ENCODE measurements at regions not wholly inside any gene's neighbourhood (a gene's known extent, or its start where the extent isn't known, plus 50 kb on each side); places are given as distances from the start of the nearest gene placed in this dataset.
"Not testable (repeated sequence)": the region's sequence is repeated elsewhere in the genome, so short reads cannot be mapped to it uniquely, and the experiment has no call there.

GRCh38 chr4:38330936-38331335, 333.1 kb upstream of the KLF3 start:
- ATAC-seq (ENCODE audit: low FRiP score) (no peak), DNase-seq (ENCODE audit: low spot score) (no peak)
- TF ChIP-seq, protein P1, sequence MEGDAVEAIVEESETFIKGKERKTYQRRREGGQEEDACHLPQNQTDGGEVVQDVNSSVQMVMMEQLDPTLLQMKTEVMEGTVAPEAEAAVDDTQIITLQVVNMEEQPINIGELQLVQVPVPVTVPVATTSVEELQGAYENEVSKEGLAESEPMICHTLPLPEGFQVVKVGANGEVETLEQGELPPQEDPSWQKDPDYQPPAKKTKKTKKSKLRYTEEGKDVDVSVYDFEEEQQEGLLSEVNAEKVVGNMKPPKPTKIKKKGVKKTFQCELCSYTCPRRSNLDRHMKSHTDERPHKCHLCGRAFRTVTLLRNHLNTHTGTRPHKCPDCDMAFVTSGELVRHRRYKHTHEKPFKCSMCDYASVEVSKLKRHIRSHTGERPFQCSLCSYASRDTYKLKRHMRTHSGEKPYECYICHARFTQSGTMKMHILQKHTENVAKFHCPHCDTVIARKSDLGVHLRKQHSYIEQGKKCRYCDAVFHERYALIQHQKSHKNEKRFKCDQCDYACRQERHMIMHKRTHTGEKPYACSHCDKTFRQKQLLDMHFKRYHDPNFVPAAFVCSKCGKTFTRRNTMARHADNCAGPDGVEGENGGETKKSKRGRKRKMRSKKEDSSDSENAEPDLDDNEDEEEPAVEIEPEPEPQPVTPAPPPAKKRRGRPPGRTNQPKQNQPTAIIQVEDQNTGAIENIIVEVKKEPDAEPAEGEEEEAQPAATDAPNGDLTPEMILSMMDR (IDR thresholded peaks at IDR 0.05), result no peak

GRCh38 chr4:38332699-38333098, 331.3 kb upstream of the KLF3 start:
- TF ChIP-seq, protein P1 (IDR thresholded peaks at IDR 0.05), result no peak
- no peak for ATAC-seq (ENCODE audit: low FRiP score)

GRCh38 chr4:38333219-38333618, 330.8 kb upstream of the KLF3 start:
- TF ChIP-seq, protein P1 (IDR thresholded peaks at IDR 0.05), result no peak
- no peak for DNase-seq (ENCODE audit: low spot score)
- no peak for ATAC-seq (ENCODE audit: low FRiP score)

More at GRCh38 chr4:38332699-38333098, 331.3 kb upstream of the KLF3 start:
- no peak for DNase-seq (ENCODE audit: low spot score)

GRCh38 chr4:38334791-38335190, 329.2 kb upstream of the KLF3 start:
- DNase-seq (ENCODE audit: low spot score) (no peak), ATAC-seq (ENCODE audit: low FRiP score) (no peak)
- TF ChIP-seq, protein P1 (IDR thresholded peaks at IDR 0.05), result no peak

GRCh38 chr4:38338939-38339338, 325.1 kb upstream of the KLF3 start:
- not testable (repeated sequence) for DNase-seq (ENCODE audit: low spot score); ATAC-seq (ENCODE audit: low FRiP score)

DNA sequence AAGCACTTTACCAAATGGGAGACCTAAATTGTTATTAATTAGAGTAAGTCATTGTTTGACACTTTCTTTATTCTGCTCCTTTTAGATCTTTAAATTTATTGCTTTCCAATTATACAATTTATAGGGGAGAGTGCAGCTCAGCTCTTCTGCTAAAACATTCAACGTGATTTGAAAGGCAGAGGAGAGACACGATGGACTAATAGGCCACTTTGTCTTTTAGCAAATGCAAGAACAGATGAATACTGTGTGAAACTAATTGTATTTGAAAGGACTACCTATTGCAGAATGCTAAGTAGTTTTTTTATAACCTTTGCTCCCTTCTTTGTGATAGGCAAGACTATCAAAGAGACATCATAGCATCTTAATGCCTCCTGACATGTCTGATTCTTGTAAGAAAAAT, 320.4 kb upstream of the KLF3 start:
- ATAC-seq (ENCODE audit: low FRiP score), result no peak
- TF ChIP-seq, protein P1 (IDR thresholded peaks at IDR 0.05), result no peak
- no peak for DNase-seq (ENCODE audit: low spot score)

- no peak for ATAC-seq (ENCODE audit: low FRiP score)
- TF ChIP-seq, protein P1 (IDR thresholded peaks at IDR 0.05), result no peak
- no peak for DNase-seq (ENCODE audit: low spot score)
Observed at GRCh38 chr4:38344929-38345328, 319.1 kb upstream of the KLF3 start.

- no peak for ATAC-seq (ENCODE audit: low FRiP score)
- TF ChIP-seq, protein P1 (IDR thresholded peaks at IDR 0.05), result no peak
- no peak for DNase-seq (ENCODE audit: low spot score)
Observed at GRCh38 chr4:38347251-38347650, 316.7 kb upstream of the KLF3 start.
